SK-N-SH (cell line): ENCODE measurements at regions not wholly inside any gene's neighbourhood (a gene's known extent, or its start where the extent isn't known, plus 50 kb on each side); places are given as distances from the start of the nearest gene placed in this dataset.
A peak's percentile ranks its signal among the peaks of the same experiment; 100 is the strongest.

Source experiments
- CTCF ChIA-PET: fragments of 300-600, 350-600 bp; formaldehyde crosslinking; extraction: SDS; loops from one replicate; lab custom pipeline; 2021; lab: Yijun Ruan, JAX
- POLR2A ChIA-PET: fragments of 350-600 bp; sonication (Branson Sonifier 250); formaldehyde crosslinking; extraction: SDS; loops from one replicate; lab custom pipeline; 2020; ENCODE audit warnings: antibody characterized with exemption, inconsistent platforms; lab: Yijun Ruan, JAX
- DNase-seq: peaks from one replicate; pipeline ENCODE4 v3.0.0; 2012
- H2AFZ ChIP-seq: fragments of 200-600 bp; sonication (generic); 2 replicates; pipeline ENCODE4 v1.8.1; 2016; ENCODE audit warnings: antibody characterized with exemption, mild to moderate bottlenecking, low read depth
- H3F3A ChIP-seq: fragments of 200-600 bp; sonication (generic); replicated peaks from 2 replicates; pipeline ENCODE3; 2016; ENCODE audit warnings: antibody characterized with exemption, mild to moderate bottlenecking; ENCODE audit not compliant: insufficient read depth
- H3K27ac ChIP-seq, 2 experiments: fragments of 200-500 bp in 1 of 2; fragments of 200-600 bp in 1 of 2; sonication (Bioruptor generic) in 1 of 2; sonication (generic), shearing (Covaris generic) in 1 of 2; 2 replicates each; pipeline versions ENCODE4 v1.5.1 to v1.6.1; 2014 to 2016; ENCODE audit warnings: low read depth in 2 of 2, inconsistent platforms in 1 of 2, low read length in 1 of 2, mild to moderate bottlenecking in 1 of 2, mixed read lengths in 1 of 2
- H3K27me3 ChIP-seq: fragments of 200-600 bp; sonication (generic), shearing (Covaris generic); 2 replicates; pipeline ENCODE4 v1.6.1; 2016; ENCODE audit warnings: mixed run types; ENCODE audit not compliant: insufficient read depth
- H3K36me3 ChIP-seq, 2 experiments: fragments of 200-500 bp in 1 of 2; fragments of 200-600 bp in 1 of 2; sonication (Bioruptor generic) in 1 of 2; sonication (generic) in 1 of 2; replicated peaks in 1 of 2; 2 replicates each; pipeline versions ENCODE3 to v1.5.1; 2014 to 2016; ENCODE audit warnings: low read length in 1 of 2, mild to moderate bottlenecking in 1 of 2; ENCODE audit not compliant: insufficient read depth in 2 of 2, control insufficient read depth in 1 of 2
- H3K4me1 ChIP-seq, 2 experiments: fragments of 200-500 bp in 1 of 2; fragments of 200-600 bp in 1 of 2; sonication (Bioruptor generic) in 1 of 2; sonication (generic), shearing (Covaris generic) in 1 of 2; 2 replicates each; pipeline versions ENCODE4 v1.5.1 to v1.6.1; 2014 to 2016; ENCODE audit warnings: low read depth in 1 of 2, low read length in 1 of 2, mixed run types in 1 of 2; ENCODE audit not compliant: insufficient read depth in 2 of 2, control insufficient read depth in 1 of 2
- H3K4me2 ChIP-seq: fragments of 200-600 bp; sonication (generic), shearing (Covaris generic); 2 replicates; pipeline ENCODE4 v1.6.1; 2017; ENCODE audit warnings: mixed run types
- H3K4me3 ChIP-seq, 2 experiments: fragments of 200-500 bp in 1 of 2; fragments of 200-600 bp in 1 of 2; sonication (Bioruptor generic) in 1 of 2; sonication (generic), shearing (Covaris generic) in 1 of 2; 2 replicates each; pipeline versions ENCODE4 v1.5.1 to v1.8.1; 2014 to 2016; ENCODE audit warnings: low read depth in 2 of 2, inconsistent platforms in 1 of 2, low read length in 1 of 2, mild to moderate bottlenecking in 1 of 2, mixed read lengths in 1 of 2, moderate library complexity in 1 of 2
- H3K79me2 ChIP-seq: fragments of 200-600 bp; sonication (generic); 2 replicates; pipeline ENCODE4 v1.8.1; 2017; ENCODE audit warnings: mild to moderate bottlenecking; ENCODE audit not compliant: insufficient read depth
- H3K9ac ChIP-seq: fragments of 200-600 bp; sonication (generic); 2 replicates; pipeline ENCODE4 v1.6.1; 2017; ENCODE audit warnings: mixed run types
- H3K9me2 ChIP-seq: fragments of 200-600 bp; sonication (generic); 2 replicates; pipeline ENCODE4 v1.6.1; 2017; ENCODE audit warnings: mixed run types
- H3K9me3 ChIP-seq: fragments of 200-600 bp; sonication (generic); 2 replicates; pipeline ENCODE4 v1.6.1; 2017; ENCODE audit warnings: mixed run types, mild to moderate bottlenecking, moderate library complexity
- H4K20me1 ChIP-seq: fragments of 200-600 bp; sonication (generic); 2 replicates; pipeline ENCODE4 v1.6.1; 2017; ENCODE audit warnings: mild to moderate bottlenecking, mixed run types; ENCODE audit not compliant: insufficient read depth
- CHD2 ChIP-seq: fragments of 150-350 bp; IDR thresholded peaks from 2 replicates; pipeline ENCODE4 v1.6.1; 2018; ENCODE audit warnings: low read length; ENCODE audit not compliant: partially characterized antibody
- EZH2phosphoT487 ChIP-seq: fragments of 200-600 bp; sonication (generic); IDR thresholded peaks from 2 replicates; pipeline ENCODE4 v1.6.1; 2017; ENCODE audit warnings: low read depth, mixed run types, mild to moderate bottlenecking, antibody characterized with exemption, moderate library complexity, borderline replicate concordance
- FOXJ3 ChIP-seq: sonication (generic); formaldehyde crosslinking; IDR thresholded peaks from 2 replicates; pipeline ENCODE4 v1.5.1; 2020; ENCODE audit warnings: mild to moderate bottlenecking, missing genetic modification reagents
- GABPA ChIP-seq: IDR thresholded peaks from 2 replicates; pipeline ENCODE4 v1.4.0; 2012; ENCODE audit warnings: low read depth, mild to moderate bottlenecking
- GATA2 ChIP-seq: sonication (generic); formaldehyde crosslinking; IDR thresholded peaks from 2 replicates; pipeline ENCODE4 v1.5.0; 2020; ENCODE audit warnings: mild to moderate bottlenecking, missing genetic modification reagents
- JUND ChIP-seq: IDR thresholded peaks from 2 replicates; pipeline ENCODE4 v1.4.0; 2012
- MXI1 ChIP-seq: IDR thresholded peaks from 2 replicates; pipeline ENCODE4 v1.6.1; 2012; ENCODE audit warnings: mild to moderate bottlenecking, low read depth, low read length, improper control_type of control experiment
- NFIC ChIP-seq: IDR thresholded peaks from 2 replicates; pipeline ENCODE4 v1.4.0; 2012; ENCODE audit warnings: borderline replicate concordance
- NRF1 ChIP-seq: IDR thresholded peaks from 2 replicates; pipeline ENCODE4 v1.6.1; 2012; ENCODE audit warnings: low read depth, mild to moderate bottlenecking, low read length
- RCOR1 ChIP-seq: fragments of 150-350 bp; IDR thresholded peaks from 2 replicates; pipeline ENCODE4 v1.6.1; 2017; ENCODE audit warnings: antibody characterized with exemption, low read length
- RFX5 ChIP-seq: IDR thresholded peaks from 2 replicates; pipeline ENCODE4 v1.6.1; 2012; ENCODE audit warnings: mild to moderate bottlenecking, improper control_type of control experiment, low read length
- RXRA ChIP-seq: IDR thresholded peaks from 2 replicates; pipeline ENCODE4 v1.4.0; 2012; ENCODE audit warnings: low read depth, mild to moderate bottlenecking, borderline replicate concordance
- SIN3A ChIP-seq: IDR thresholded peaks from 2 replicates; pipeline ENCODE4 v1.6.1; 2012; ENCODE audit warnings: low read depth, mild to moderate bottlenecking, low read length, moderate library complexity, borderline replicate concordance
- SMC3 ChIP-seq: IDR thresholded peaks from 2 replicates; pipeline ENCODE4 v1.6.1; 2012; ENCODE audit warnings: low read depth, low read length, improper control_type of control experiment
- TAF1 ChIP-seq: IDR thresholded peaks from 2 replicates; pipeline ENCODE4 v1.6.1; 2012; ENCODE audit warnings: low read depth, mild to moderate bottlenecking, low read length, moderate library complexity, borderline replicate concordance
- TCF12 ChIP-seq: IDR thresholded peaks from 2 replicates; pipeline ENCODE4 v1.4.0; 2012
- TEAD4 ChIP-seq: IDR thresholded peaks from 2 replicates; pipeline ENCODE4 v1.4.0; 2012; ENCODE audit warnings: mild to moderate bottlenecking, borderline replicate concordance; ENCODE audit not compliant: insufficient read depth
- WGBS: methylation state at CpG from one replicate; pipeline ENCODE4 v1.1.6; 2017; ENCODE audit warnings: low lambda C conversion rate; 5-methylcytosine and 5-hydroxymethylcytosine counted together
- TF ChIP-seq, protein P1 (sequence below): fragments of 200-600 bp; sonication (generic); IDR thresholded peaks from 2 replicates; pipeline ENCODE4 v1.6.1; 2017; ENCODE audit warnings: antibody characterized with exemption, mild to moderate bottlenecking, moderate library complexity
- TF ChIP-seq, protein P2 (sequence below): fragments of 150-350 bp; IDR thresholded peaks from 2 replicates; pipeline ENCODE4 v1.6.1; 2016; ENCODE audit warnings: mild to moderate bottlenecking, low read depth, low read length

DNA sequence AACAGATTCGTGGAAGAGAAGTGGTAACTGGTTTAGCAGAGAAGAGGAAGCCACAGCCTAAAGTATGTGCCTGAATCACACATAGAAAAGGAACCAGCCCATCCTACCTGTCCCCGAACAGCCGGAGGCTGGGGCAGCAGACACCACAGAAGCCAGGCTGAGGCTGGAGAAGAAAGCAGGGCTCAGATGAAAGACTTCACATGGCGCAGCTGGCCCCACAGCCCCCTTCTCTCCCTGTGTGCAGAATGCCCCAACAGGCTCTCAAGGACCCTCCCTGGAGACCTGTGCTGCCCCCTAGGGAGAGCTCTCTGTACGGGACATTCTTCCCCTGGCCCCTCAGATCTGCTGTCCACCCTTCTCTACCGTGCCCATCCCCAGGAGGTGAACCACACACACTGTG is 83.5 kb upstream of the RAB12 start:
- no peaks in the 10 kb centered on the region for H3K9me3 ChIP-seq
- TF ChIP-seq MXI1 (no peak), TCF12 (no peak), CHD2 (no peak), SMC3 (no peak), RXRA (no peak), GABPA (no peak), NRF1 (no peak)
- TF ChIP-seq, protein P1, sequence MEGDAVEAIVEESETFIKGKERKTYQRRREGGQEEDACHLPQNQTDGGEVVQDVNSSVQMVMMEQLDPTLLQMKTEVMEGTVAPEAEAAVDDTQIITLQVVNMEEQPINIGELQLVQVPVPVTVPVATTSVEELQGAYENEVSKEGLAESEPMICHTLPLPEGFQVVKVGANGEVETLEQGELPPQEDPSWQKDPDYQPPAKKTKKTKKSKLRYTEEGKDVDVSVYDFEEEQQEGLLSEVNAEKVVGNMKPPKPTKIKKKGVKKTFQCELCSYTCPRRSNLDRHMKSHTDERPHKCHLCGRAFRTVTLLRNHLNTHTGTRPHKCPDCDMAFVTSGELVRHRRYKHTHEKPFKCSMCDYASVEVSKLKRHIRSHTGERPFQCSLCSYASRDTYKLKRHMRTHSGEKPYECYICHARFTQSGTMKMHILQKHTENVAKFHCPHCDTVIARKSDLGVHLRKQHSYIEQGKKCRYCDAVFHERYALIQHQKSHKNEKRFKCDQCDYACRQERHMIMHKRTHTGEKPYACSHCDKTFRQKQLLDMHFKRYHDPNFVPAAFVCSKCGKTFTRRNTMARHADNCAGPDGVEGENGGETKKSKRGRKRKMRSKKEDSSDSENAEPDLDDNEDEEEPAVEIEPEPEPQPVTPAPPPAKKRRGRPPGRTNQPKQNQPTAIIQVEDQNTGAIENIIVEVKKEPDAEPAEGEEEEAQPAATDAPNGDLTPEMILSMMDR = 0 out of 2 replicates have a peak, but pooled peaks have one; percentile 15
- DNase-seq = peak; percentile 28
- H3K27me3 ChIP-seq = no peaks in the 10 kb centered on the region
- H3K4me3 ChIP-seq = no peak overlapping the region
- no peaks in the 10 kb centered on the region for H3K36me3 ChIP-seq
- no peaks in the 10 kb centered on the region for H3F3A ChIP-seq
- no peaks in the 10 kb centered on the region for H3K79me2 ChIP-seq
- 40% methylated on average over 5 of the region's 6 CpGs for WGBS
- CTCF ChIA-PET = no interaction called here
- H3K9ac ChIP-seq = no peak overlapping the region
- H3K4me2 ChIP-seq = no peak overlapping the region
- no peaks in the 10 kb centered on the region for H3K9me2 ChIP-seq
- H3K27ac ChIP-seq = no peak overlapping the region
- no peaks in the 10 kb centered on the region for H4K20me1 ChIP-seq
- no peak overlapping the region for H2AFZ ChIP-seq
- no peaks in the 10 kb centered on the region for H3K4me1 ChIP-seq
- POLR2A ChIA-PET = no interaction called here

DNA sequence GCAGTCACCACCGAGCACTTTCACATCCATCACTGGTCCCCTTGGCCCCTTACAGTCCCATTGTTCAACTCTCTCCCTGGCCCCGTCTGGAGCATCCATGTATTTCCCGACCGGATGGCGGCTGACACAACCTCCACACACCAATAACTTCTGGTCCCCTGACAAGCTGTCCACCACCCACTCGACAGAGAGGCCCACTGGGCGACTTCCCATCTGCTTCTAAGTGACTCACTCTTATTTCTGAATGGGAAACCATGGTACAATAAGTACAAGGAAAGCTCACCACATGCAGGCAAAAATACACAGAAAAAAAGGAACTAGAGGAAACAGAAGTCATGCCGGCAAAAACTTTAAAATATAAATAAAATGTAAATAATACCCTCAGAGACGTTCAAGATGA is 82.9 kb upstream of the RAB12 start:
- H3K4me3 ChIP-seq = no peak overlapping the region
- no peaks in the 10 kb centered on the region for H3K9me3 ChIP-seq
- H3K9ac ChIP-seq = no peak overlapping the region
- no peak overlapping the region for H3K4me2 ChIP-seq
- ChIA-PET POLR2A (no interaction called here), CTCF (no interaction called here)
- no peak overlapping the region for H2AFZ ChIP-seq
- H3K79me2 ChIP-seq = no peaks in the 10 kb centered on the region
- H3K36me3 ChIP-seq = no peaks in the 10 kb centered on the region
- H4K20me1 ChIP-seq = no peaks in the 10 kb centered on the region
- TF ChIP-seq TAF1 (no peak), FOXJ3 (CRISPR knock-in tag) (no peak), NFIC (no peak), JUND (no peak), EZH2phosphoT487 (no peak), RFX5 (no peak), RCOR1 (no peak), GATA2 (no peak), TEAD4 (no peak), SIN3A (no peak), NRF1 (no peak), TCF12 (no peak), GABPA (no peak), SMC3 (no peak)
- TF ChIP-seq, protein P2, sequence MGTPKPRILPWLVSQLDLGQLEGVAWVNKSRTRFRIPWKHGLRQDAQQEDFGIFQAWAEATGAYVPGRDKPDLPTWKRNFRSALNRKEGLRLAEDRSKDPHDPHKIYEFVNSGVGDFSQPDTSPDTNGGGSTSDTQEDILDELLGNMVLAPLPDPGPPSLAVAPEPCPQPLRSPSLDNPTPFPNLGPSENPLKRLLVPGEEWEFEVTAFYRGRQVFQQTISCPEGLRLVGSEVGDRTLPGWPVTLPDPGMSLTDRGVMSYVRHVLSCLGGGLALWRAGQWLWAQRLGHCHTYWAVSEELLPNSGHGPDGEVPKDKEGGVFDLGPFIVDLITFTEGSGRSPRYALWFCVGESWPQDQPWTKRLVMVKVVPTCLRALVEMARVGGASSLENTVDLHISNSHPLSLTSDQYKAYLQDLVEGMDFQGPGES = no peak
- TF ChIP-seq, protein P1 = no peak
- no peak for DNase-seq
- WGBS = 46% methylated on average over 9 of the region's 9 CpGs
- H3K9me2 ChIP-seq = no peaks in the 10 kb centered on the region
- H3K27me3 ChIP-seq = no peaks in the 10 kb centered on the region
- H3K27ac ChIP-seq = no peak overlapping the region
- no peaks in the 10 kb centered on the region for H3K4me1 ChIP-seq
- no peaks in the 10 kb centered on the region for H3F3A ChIP-seq
